ENCODE measurements at regions not wholly inside any gene's neighbourhood (a gene's known extent, or its start where the extent isn't known, plus 50 kb on each side); places are given as distances from the start of the nearest gene placed in this dataset.

DNA sequence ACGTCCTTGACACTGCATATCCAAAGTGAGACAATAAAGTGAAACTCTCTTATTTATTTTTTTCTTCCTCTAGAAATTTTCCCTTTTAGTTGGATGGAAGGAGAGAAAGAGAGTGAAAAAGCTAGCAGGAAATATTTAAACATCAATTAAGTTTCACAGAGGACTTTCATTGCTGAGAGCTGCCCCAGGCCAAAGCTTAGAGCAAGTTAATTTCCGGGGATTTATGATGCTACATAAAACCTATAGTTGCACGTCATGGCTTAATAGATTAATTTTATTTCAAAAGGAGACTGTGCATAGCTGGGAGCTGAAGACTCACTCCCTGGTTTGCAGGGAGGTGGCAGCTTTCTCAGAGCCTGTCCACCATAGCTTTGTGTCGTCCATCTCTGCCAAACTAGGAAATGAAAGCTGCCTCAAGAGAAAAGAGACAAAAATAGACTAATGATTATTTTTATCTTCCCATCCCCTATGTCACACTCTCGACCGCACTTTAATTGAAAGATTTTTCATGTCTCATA, 323.3 kb upstream of the RAB6C start:
- no peak overlapping the region for H3K4me3 ChIP-seq (ENCODE audit: low read length)
- no peak for TF ChIP-seq ZNF274 (IDR thresholded peaks at IDR 0.05; ENCODE audit: low read depth, low read length)

DNA sequence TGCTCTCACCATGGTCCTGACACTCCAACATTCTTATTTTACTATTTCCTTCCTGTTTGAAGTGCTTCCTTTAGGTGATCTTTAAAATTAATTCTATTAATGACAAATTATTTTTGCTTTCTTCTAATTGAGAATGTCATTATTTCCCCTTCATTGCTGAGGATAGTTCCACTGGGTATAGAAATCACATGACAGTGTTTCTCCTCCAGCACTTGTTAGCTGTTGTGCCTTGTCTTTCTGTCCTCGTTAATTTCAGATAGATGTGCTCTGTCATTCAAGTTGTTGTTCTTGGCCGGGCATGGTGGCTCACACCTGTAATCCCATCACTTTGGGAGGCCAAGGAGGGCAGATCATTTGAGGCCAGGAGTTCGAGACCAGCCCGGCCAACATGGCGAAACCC, 321.0 kb upstream of the RAB6C start:
- no peak for TF ChIP-seq ZNF274 (IDR thresholded peaks at IDR 0.05; ENCODE audit: low read depth, low read length)
- H3K4me3 ChIP-seq (ENCODE audit: low read length), result no peak overlapping the region

DNA sequence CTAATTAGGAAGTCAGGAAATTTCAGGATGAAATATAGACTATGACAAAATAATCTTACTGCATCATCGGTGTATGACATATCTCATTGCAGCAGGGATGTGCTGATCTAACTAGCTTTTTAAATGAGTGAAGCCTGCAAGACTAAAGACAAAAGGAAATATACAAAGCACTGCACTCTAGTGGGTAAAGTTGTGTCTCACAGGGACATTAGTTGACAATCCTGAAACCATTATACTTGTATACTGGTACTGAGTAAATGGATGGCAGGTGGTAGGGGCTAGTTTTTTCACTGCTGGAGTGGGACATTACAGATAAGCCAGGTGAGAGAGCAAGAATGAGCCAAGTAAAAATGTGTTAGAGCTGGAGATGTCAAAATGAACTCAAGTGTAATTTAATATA, 317.5 kb upstream of the RAB6C start:
- H3K4me3 ChIP-seq (ENCODE audit: low read length), result no peak overlapping the region
- TF ChIP-seq ZNF274 (IDR thresholded peaks at IDR 0.05; ENCODE audit: low read depth, low read length), result no peak

DNA sequence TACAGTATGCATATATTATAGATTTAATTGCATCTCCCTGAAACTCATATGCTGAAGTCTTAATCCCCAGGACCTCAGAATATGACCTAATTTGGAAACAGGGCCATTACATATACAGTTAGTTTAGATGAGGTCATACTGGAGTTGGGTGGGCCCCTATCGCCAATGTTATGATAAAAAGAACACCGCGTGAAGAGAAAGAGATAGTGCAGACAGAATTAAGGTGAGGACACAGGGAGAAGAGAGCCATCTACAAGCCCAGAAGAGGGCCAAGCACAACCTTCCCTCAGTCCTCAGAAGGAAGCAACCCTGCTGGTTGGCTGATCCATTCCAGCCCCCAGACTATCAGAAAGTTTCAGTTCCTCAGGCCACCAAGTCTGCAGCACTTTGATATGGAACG, 311.9 kb upstream of the RAB6C start:
- TF ChIP-seq ZNF274 (IDR thresholded peaks at IDR 0.05; ENCODE audit: low read depth, low read length), result no peak
- H3K4me3 ChIP-seq (ENCODE audit: low read length), result no peak overlapping the region

DNA sequence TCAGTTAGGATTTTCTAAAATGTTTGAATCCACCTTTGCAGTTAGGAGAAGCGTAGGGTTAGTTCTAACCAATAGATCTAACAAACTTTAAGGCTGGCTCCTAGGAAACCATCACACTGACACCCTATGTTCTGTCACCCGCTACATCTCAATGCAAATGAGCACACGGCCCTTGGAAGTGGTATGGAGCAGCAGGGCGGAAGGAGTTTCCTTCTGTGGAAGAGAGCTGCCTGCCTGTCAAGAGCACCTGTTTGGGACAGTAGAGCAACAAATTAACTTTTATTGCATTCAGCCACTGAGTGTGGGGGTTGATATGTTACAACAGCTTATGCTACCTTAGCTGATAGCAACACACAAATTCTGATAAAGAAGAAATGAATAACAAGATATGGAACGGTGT, 306.9 kb upstream of the RAB6C start:
- no peak for TF ChIP-seq ZNF274 (IDR thresholded peaks at IDR 0.05; ENCODE audit: low read depth, low read length)
- no peak overlapping the region for H3K4me3 ChIP-seq (ENCODE audit: low read length)

DNA sequence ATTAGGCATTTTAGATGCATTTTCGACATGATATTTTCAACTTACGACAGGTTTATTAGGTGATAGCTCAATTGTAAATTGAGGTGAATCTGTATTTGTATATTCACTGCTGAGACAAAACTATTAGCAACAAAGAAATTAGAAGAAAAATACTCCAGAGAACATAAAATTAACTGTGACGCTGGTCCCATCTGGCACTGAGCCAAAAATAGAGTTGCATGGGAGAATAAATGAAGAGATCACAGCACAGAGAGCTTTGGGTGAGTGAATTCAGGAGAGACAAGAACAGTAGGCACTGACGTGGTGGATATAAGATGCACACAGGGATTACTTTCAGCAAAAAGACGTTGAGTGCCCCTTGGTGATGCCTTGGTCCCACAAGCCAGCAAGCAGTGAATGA, 306.2 kb upstream of the RAB6C start:
- no peak for TF ChIP-seq ZNF274 (IDR thresholded peaks at IDR 0.05; ENCODE audit: low read depth, low read length)
- no peak overlapping the region for H3K4me3 ChIP-seq (ENCODE audit: low read length)

DNA sequence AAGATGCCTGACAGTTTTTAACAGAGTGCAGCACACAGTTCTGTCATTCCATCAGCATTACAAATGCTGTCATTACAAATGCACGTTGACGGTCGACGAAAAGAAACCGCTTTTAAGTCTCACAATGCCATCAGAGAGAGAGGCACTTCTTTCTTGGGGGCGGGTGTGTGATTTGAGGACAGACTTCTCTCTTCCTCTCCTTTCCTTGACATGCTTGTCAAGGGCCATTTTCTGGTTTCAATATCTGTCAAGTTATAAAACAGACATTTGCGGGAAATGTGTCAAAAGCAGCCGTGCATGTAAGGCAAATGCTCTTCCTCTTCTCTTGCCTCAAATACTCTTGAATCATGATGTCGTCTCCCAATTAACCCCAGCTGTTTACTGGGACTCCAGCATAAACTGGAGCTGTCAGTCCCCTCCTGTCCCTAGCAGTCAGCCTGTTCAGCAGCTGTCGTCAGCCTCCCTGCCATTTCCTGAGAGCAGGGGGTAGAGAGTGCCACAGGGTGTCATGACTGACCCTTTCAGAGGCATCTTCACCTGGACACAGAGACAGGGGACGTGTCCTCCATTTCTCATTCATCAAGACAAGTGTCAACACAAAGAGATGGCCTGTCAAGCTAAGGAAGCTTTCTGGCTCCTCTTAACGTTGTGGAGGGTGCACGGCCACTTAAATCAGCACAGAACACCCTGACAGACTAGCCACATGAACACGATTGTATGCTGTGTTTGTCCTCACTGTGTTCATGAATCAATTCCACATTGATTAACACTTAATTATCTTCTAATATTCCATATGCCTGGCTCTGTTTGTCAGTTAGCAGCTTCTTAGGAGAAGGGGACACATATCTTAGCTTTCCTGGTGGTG, 305.4 kb upstream of the RAB6C start:
- no peak for TF ChIP-seq ZNF274 (IDR thresholded peaks at IDR 0.05; ENCODE audit: low read depth, low read length)
- H3K4me3 ChIP-seq (ENCODE audit: low read length), result no peak overlapping the region

DNA sequence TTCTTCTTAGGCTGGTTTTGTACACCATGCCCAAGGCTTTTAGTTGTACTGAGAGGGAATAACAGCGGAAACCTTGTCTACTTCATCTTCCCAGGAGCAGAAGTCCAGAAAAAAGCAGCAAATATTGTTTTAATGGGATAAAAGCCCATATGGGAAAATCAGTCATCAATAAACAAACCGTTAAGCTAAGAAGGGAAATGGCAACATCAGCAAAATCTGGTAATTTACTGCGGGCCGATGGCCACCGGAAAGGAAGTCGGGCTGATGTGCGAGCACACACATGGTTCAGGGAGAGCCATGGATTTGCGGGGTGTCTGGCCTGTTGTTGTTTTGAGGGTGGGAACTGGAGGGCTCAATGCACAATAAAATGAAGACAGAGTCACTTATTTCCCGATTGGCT, 300.7 kb upstream of the RAB6C start:
- TF ChIP-seq ZNF274 (IDR thresholded peaks at IDR 0.05; ENCODE audit: low read depth, low read length), result no peak
- H3K4me3 ChIP-seq (ENCODE audit: low read length), result no peak overlapping the region

DNA sequence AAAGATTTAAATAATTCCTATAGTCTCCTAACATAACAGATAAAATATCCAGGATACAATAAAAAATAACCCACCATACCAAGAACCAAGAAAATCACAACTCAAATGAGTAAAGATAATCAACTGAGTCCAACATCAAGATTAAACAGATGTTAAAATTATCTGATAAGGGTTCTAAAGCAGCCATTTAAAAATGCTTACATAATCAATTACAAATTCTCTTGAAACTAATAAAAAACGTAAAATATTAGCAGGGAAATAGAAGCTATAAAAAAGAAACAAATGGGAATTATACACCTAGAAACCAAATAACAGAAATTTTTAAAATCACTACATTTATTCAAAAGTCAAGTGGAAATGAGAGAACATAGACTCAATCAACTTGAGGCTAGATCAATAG, 297.7 kb upstream of the RAB6C start:
- TF ChIP-seq ZNF274 (IDR thresholded peaks at IDR 0.05; ENCODE audit: low read depth, low read length), result no peak

DNA sequence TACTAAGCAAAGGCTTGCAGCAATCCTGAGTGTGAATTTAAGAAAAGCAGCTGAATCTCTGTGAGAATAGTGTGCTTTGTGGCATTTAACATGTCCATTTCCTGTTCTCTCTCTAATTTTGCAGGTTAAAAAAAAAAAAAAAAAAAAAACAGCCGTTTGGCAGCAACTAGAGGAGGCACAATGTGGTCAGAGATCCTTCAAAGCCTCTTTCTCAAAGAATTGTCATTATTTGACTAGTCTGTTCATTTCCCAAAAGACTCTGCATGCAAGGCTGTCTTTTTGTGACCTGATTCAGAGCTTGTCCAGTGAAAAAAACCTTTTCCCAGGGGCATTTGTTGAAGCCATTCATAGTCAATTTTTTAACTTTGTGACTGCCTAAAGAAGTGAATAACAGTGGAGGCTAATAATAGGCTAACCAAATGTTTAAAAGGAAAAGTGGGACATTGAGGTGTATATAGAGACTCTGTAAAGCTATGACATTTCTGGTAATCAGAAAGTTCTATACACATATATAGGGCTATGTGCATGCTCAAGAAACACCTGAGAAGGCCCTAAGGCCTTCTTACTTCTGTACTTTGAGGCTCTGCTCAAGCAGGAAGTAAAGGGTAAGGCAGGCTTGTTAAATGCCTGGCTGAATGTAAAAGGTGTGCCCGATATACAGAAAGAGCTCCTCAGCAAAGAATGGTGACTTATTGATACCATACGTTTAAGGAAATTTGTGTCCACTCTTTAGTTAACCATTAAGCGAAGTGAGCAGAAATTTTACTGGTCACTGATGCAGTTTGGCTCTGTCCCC, 289.6 kb upstream of the RAB6C start:
- H3K4me3 ChIP-seq (ENCODE audit: low read length), result no peak overlapping the region
- no peak for TF ChIP-seq ZNF274 (IDR thresholded peaks at IDR 0.05; ENCODE audit: low read depth, low read length)

More for the DNA sequence above, 297.7 kb upstream of the RAB6C start:
- H3K4me3 ChIP-seq (ENCODE audit: low read length), result no peak overlapping the region

DNA sequence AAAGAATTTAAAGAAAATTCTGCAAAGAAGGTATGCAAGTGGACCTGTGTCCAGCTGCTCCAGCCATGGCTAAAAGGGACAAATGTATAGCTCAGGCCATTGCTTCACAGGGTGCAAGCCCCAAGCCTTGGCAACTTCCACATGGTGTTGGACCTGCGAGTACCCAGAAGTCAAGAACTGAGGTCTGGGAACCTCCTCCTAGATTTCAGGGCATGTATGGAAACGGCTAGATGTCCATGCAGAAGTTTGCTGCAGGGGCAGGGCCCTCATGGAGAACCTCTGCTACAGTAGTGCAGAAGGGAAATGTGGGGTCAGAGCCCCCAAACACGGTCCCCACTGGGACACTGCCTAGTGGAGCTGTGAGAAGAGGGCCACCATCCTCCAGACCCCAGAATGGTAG, 284.0 kb upstream of the RAB6C start:
- TF ChIP-seq ZNF274 (IDR thresholded peaks at IDR 0.05; ENCODE audit: low read depth, low read length), result no peak
- no peak overlapping the region for H3K4me3 ChIP-seq (ENCODE audit: low read length)

DNA sequence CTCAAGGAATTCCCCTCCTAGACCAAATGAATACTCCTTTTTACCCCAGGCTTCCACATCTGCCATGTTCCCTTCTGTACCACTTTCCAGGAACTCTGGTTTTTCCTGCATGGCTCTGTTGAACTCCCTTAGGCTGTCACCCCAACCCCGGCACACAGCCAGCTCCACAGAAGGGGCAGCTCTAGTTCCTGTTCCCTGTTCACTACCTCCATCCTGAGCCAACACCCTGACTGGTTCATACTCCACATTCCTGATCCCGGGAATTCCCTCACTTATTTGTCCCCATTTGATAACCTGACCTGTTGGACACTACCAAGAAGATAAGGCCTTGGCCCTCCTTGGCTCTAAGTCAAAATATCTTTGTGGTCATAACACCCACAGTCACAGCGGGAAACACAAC, 280.9 kb upstream of the RAB6C start:
- H3K4me3 ChIP-seq (ENCODE audit: low read length), result no peak overlapping the region
- no peak for TF ChIP-seq ZNF274 (IDR thresholded peaks at IDR 0.05; ENCODE audit: low read depth, low read length)

DNA sequence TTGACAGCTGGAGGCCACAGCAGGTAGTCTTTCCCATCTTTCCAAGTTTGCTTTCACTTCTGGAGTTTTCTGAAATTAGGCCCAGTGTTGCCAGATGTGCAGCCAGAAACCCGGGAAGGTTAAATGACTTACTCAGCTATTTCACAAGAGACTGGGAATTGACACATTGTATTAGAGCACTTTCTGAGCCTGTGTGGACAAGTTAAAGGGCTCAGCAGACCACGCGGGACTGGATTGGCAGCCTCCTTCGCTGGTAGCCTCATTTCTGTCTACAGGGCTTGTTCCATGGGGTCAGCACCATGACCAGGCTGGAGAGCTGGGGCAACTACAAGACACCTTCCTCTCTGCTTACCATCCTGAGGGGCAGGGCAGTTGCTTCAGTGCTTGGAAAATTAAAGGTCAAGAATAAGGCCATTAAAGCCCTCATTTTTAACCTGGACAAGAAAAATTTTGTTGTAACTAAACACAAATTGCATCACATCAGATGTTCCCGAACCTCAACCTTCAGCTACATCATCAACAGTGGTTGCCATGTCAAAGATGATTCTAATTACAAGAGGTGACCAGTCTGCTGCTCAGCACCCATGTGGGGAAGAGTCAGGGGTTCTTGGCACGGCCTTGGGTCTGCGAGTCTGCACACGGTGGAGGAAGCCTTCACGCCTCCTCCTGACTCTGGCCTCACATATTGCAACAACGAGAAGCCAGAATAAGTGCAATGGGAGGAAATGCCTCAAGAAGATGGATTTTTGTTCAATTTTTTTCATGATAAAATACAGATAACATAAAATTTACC, 279.5 kb upstream of the RAB6C start:
- no peak overlapping the region for H3K4me3 ChIP-seq (ENCODE audit: low read length)
- no peak for TF ChIP-seq ZNF274 (IDR thresholded peaks at IDR 0.05; ENCODE audit: low read depth, low read length)

All from GM08714 (cell line).